Brain pericyte (primary cell): ENCODE measurements at regions not wholly inside any gene's neighbourhood (a gene's known extent, or its start where the extent isn't known, plus 50 kb on each side); places are given as distances from the start of the nearest gene placed in this dataset.
A peak's percentile ranks its signal among the peaks of the same experiment; 100 is the strongest.

Experiments
- DNase-seq: peaks from one replicate; pipeline ENCODE4 v3.0.0-alpha.2; 2012; ENCODE audit warnings: low read depth, low spot score

DNA sequence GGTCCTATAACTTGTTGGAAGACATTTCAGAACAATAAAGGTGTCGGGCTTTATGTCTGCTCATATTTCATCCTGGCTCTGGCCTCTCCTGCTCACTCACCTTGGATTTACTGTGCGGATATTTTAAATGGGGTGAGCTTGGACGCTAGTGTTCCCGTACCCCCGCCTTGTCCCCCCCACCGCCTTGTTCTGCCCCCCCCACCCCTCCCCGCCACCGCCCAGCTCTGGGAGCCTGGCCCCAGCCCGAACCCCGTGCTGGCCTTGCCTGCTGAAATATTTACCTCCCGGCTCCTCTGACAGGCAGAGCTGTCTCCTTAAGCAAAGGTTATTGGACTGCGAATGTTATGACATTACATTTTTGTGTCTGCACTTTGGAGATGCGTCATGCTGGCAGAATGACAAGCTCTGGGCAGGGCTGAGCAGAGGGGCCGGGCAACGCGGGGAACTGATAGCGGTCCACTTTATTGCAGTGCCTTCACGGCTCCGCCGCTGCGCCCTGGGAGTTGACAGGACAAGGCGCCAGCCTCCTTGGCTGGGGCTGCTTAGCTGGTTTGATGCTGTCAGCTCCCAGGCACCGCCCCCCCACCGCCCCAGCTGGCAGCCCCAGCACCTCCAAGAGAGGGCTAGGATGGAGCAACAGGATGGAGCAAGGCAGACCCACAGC lies 222.5 kb upstream of the GSE1 start:
- no peak for DNase-seq

DNA sequence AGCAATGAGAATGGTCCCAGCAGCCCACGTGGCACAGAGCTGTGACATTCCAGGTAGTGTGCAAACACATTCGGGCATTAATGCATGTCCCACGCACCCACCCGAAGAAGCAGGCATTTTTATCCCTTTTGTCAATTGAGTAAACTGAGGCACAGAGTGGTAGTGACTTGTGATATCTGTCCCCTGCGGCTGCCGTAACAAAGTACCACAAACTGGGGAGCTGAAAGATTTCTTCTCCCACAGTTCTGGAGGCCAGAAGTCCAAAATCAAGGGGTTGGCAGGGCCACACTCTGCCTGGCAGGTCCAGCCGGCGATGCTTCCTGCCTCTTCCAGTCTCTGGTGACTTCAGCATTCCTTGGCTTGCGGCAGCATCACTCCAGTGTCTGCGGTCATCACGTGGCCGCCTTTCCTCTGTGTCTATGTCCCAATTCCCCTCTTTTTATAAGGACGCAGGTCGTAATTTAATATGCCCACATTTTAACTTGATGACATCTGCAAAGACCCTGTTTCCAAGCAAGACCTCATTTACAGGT lies 221.9 kb upstream of the GSE1 start:
- no peak for DNase-seq

DNA sequence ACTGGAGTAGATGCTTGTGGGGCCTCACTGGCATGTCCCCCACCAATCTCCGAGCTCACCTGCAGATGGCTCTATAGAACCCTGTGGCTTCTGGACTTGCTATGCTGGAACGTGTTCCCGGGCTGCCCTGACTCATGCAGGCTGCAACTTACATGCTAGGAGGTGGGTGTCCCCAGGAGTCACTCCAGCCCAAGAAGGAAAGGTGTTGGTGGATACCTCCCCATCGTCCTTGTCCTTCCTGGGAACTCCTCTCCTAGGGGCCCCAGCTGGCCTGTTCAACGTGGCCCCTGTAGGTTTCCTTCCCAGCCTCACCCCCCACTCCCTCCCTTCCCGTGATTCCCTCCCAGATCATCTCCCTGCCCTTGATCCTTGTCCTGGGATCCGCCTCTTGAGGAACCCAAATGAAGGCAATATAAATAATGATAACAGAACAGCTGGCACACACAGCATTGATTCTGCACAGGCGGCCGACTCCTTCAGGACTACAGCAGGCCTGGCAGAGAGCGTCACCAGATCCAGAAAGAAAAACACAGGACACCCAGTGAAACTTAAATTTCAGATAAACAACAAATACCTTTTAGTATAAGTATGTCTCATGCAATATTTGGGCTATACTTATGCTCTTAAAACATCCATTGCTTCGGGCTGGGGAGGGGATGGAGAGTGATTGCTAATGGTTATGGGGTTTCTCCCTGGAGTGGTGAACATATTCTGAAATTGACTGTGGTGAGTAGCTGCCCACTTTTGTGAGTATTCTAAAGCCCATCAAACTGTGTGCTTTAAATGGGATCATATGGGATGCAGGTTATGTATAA lies 221.1 kb upstream of the GSE1 start:
- no peak for DNase-seq

DNA sequence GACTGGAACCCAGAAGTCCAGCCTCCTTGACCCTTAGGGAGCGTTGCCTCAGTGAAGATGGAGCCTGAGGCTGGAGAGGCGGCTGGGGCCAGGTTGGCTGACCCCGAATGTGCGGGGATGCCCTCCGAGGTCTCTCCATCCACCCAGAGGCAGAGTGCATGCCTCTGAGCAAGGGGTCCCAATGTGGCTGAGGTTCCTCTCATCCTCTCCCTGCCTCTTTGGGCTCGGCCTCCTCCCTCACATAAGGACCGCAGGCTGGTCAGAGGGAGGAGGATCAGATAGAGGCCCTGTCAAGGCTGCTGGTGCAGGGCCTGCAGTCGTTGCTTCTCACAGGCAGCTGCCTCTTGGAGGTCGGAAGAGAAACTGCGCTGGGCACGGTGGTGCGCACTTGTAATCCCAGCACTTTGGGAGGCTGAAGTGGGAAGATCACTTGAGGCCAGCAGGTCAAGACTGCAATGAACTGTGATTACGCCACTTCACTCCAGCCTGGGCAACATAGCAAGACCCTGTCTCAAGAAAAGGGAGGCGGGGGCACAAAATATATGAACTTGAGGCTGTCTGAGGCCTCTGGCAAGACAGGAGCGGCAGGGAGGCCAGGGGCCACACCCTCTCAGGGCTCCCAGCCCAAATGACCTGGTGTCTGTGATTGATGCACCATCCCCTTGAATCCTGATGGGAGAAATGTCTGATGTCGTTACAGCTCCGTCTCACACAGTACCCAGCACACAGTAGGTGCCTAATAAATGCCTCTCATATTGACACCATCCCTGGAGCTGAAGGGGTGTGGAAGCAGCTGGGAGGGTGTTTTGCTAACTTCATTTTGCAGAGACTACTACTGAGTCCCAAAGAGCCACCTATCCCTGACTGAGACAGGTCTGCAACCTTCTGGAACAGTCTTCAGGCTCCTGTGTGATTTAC lies 220.1 kb upstream of the GSE1 start:
- DNase-seq, result no peak

DNA sequence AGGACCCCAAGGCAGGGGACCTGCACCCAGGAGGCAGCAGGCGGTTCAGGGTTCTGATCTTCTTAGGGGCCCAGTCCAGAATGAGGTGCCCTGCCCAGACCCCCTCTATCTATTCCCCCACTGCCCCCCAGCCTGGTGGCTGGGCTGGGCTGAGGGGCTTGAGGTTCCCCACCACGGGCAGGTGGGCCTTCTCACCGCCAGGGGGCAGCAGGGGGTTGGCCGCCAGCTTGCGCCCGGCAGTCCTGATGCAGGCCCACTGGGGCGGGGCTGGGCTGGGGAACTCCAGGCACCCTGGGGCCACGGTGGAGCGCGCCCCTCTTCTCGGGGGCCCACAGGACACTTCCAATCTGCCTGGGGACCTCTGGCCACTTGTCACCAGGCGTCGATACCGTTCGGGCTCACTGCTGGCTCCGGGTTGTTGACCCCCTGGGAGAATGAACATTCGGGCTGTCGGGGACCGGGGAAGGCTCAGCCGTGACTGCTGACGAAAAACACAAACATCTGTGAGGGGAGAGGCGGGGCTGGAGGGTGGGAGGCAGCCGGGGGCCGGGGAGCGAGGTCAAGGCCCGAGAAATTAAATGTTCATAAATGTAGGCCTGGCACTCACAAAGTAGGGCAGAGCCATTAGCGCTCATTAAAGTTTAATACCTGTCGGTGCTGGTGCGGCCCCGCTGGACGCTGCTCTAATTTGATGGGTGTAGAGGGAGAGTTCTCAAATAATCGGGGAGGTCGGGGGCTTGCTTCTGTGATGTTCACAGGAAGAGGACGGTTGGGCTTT lies 219.3 kb upstream of the GSE1 start:
- no peak for DNase-seq

DNA sequence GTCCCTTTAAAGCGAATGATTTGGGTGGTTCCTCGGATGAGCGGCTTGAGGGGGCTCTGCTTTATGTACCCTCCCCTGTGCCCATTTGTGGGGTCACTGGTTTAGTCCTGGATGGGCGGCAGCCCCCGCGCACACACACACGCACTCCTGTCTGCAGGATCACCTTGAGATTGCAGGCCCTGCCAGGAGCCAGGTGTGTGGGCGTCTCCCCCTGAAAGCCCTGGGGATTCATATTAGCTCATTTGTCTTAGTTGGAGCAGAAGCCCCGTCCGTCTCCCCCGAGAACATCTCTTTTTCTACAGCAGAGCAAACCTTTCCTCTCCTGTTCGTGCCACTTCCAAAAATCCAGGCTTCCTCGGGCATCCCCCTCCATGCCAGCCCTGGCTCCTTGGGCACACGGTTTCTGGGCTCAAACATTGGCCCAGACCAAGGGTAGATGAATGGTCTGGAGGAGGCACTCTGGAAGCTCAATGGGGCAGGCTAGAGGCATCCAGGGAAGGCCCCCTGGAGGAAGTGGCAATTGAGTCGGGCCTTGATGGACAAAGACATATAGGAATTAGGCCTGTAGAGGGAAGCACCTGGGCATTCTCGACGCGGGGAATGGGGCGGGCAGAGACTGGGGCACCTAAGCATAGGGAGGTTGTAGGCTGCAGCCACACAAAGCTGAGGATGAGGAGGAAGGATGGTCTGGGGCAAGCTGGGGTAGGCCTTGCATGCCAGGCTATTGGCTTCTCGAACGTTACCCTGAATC lies 218.5 kb upstream of the GSE1 start:
- DNase-seq, result no peak

DNA sequence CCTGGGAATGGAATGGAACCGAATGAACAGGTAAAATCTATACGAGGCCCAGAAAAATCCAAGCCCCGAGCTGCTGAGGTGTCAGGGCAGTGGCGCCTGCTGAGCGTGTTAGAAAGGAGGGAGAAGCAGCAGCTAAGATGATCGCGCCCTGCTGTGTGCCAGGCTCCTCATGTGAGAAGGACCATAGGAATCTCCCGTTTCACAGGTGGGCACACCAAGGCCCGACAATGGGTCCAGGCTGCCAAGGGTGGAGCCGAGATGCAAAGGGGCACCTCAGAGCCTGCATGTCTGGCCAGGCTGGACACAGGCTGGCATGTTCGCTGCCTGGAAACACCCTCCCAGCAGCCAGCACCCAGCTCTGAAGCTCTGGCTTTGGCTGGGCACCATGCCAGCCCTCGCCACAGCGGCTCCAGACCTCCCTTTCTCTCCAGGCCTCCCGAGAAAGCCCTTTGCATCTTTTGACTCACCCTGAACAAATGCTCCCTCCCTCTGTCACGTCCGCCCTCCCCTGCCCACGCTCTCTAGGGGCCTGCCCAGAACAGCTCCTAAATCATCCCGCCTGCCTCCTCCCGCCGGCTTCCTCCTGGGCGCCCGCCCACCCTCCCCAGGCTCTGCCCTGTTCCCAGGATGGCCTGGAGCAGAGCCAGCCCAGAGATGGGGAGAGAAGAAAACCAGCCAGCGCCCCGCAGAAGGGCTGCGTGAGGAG lies 217.8 kb upstream of the GSE1 start:
- DNase-seq, result peak; percentile 86

DNA sequence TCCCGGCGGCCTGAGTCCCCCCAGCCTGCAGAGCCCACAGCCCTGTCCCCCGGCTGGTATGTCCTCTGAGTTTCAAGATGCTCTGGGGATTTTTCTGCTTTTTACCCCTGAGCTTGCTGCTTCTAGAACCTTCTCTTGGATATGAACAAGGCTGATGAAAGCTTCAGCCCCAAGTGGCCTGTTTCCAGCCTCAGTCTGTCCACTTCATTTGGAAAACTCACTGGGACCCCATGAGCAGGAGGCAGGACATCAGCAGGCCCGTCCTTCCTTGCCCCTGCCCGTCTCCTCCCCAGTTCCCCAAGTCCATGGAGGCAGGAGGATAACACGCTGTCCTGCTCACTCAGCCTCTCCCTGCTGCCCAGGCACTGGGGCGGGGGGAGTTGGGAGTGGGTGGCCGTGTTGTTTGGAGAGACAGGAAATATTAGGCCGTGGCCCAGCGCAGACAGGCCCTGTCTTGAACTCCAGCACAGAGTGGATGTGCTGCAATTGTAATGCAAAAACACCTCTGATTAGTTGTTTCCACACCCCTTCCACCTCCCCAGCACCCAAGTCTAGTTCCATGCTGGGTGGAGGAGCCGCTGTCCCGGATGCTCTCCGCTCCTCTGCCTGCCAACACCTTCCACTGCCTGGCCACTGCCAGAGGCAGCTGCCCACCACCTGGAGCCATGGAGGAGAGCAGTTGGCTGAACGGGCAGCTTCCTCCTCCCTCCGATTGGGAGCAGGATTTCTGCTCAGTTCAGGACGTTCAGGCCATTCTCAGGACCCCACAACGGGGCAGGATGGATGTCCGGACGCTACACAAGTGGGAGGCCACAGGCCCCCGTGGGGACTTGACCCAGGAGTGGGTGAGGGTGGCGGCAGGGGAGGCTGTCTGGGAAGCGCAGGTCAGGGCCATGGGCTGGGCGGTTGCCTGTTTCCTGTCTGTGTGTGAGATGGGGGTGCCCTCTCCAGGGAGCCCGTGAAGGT lies 216.9 kb upstream of the GSE1 start:
- DNase-seq, result no peak

DNA sequence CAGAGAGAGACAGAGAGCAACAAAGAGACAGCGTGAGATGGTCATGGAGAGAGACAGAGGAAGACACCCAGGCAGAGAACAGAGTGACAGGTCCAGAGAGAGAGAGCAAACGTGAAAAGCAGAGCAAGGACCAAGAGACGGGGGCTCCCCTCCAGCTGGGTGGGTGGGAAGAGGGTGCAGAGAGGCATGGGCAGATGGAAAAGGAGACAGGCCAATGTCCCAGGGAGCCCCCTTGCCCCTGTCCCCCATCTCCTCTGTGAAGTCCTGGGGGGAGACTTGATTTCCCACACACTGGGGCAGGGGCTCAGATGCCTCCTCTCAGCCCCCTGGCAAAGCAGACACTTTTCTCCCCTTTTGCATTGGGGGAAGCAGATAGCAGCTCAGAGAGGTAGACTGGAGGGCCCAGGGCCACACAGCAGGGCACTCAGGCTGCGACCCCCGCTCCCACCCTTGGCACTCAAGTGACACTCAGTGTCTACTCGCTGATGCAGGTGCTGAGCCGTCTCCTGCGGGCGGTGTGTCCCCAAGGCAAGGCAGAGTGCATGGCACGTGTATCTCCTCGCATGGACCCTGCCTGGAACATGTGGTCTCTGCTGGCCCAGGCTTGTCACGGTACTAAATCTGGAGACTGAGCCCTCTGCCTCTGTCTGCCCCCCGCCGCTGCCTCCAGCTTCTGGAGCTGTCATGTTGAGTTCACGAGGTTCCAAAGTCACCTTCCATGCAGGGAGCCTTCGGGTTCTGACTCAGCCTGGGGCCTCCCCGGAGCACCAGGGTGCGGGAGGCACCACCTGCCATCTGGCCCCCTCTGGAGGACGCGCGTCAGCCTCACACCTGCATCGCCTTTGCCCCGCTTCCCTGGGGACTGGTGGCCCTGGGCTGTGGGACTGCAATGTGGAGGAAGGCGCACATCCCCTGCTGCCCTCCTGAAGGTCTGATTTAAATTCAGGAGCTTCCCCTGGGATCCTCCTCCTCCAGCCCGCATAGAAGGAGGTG lies 215.9 kb upstream of the GSE1 start:
- DNase-seq, result peak; percentile 66

DNA sequence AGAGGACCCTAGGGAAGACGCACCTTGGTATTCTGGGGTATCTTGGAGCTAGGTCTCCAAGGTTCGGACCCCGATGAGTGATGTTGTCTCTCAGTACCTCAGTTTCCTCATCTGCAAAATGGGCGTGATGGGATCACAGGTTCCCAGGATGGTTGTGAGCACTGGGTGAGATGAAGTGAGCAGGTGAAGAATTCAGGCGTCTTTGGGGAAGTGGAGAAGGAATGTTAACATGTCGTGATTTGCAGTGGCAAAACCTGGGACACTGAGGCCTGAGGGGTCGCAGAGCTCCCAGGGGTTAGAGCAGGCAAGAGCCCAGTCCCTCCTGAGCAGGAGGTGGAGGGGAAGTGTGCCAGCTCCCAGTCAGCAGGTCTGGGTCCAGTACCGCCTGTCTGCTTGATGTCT lies 215.1 kb upstream of the GSE1 start:
- no peak for DNase-seq

DNA sequence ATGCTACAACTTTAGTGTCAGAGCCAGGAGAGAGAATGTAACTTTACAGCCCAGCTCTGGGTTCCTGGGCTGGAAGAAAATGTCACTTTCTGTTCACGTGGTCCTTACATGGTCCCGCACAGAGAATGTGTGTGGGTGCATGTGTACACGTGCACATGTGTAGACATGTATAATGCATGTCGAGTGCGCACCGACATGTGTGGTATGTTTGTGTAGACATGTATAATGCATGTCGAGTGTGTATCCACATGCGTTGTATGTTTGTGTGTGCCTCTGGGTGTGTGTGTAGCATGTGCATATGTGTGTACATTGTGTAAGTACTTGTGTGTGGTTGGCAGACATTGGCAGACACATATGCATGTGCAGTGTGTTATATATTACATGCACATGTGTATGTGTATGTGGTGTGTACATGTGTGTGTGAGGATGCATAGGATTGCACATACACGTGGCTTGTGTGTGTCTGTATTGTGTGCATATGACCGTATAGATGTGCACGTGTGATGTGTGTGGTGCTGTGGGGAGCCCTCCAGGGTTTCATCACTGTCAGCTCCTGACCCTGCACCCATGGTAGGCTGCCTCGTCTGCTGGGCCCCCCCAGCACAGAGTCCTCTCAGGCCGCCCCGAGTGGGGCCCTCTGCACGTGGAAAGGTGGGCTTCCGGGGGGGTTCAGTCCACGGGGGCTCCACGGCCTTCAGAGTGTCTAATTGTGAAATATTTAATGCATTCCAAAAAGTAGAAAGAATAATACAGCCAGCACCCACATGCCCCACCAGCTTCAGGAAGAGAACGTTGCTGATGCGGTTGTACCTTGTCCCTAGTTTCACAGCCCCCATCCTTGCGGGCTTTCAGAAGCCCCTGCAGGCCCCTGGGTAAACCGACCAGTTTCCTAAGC lies 214.2 kb upstream of the GSE1 start:
- DNase-seq, result no peak

DNA sequence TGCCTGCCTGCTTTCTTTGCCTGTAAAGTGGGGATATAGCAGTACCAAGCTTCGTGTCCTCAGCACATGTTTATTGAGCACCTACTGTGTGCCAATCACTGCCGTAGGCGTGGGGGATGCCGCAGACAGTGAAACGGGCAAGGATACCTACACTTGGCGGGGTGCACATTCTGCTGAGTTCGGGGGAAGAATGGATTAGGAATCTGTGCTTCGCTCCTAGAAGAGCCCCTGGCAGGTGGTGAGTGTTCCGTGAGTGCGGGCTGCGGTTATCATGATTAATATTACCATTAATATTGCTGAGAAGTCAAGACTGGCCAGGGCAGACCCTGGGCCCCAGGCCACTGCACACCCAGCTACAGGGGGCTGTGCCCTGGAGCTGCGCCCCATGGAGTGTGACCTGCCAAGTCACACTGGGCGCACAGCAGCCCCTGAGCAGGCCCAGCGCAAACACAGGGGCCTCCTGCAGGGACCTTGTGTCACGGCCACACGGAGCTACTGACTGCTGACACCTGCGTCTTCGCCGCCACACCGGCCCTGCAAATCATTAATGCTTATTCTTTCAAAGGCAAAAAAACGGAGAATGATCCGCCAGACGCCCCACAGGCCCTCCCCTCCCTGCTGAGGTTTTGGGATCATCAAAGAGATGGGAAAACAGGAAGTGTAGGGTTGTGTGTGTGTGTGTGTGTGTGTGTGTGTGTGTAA lies 213.4 kb upstream of the GSE1 start:
- no peak for DNase-seq

DNA sequence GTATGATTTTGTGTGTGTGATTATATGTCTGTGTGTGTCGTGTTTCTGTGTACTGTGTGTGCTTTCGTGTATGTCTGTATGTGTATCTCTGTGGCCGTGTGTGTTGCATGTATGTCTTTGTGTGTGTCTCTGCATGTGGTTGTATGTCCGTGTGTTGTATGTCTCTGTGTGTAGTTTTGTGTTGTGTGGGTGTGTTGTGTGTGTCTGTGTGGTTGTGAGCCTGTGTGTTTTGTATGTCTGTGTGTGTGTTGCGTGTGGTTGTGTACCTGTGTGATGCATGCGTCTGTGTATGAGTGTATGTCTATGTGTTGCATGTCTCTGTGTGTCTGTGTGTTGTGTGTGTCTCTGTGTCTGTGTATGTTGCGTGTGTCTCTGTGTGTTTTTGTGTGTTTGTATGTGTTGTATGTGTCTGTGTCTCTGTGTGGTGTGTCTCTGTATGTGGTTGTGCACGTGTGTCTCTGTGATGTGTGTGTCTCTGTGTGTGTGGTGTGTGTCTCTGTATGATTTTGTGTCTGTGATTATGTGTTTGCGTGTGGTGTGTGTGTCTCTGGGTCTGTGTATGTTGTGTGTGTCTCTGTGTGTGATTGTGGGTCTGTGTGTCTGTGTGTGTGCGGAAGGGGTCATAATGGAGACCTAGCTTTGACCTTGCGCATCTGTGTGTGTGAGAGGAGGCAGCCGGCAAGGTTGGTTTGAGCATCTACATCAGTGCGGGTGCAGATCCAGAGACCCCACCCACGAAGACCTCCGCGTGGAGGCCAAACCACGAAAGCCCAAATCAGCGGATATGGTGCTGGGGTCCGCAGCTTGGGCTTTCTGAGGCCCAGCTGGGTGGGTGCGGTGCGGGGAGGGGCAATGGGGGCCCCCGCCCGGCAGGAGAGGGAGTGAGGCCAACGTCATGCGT lies 212.6 kb upstream of the GSE1 start:
- no peak for DNase-seq

DNA sequence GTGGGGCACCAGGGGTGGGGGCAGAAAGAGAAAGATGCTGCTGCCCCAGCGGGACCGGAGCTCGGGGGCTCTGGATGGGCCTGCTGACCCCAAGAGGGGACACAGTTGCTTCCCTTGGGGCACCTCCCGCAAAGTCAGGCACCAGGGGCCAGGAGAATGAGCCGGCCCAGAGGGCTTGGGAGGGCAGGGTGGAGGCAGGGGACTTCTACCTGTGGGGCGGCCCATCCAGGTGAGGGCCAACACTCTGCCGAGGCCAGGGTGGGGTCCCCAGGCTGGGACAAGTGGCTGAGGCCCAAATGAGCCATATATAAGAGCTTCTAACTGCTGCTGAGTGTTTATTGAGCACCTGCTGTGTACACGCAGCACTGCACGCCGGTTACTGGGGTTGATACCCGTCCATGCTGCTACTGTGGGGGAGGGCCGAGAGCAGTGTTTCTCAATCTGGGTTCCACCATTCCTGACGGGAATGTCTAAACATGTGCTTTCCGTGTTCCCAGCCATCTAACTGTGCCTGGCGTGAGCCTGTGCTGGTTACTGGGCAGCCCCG lies 211.7 kb upstream of the GSE1 start:
- no peak for DNase-seq
